Suprapubic skin (tissue), 4 donors: ENCODE measurements at regions not wholly inside any gene's neighbourhood (a gene's known extent, or its start where the extent isn't known, plus 50 kb on each side); places are given as distances from the start of the nearest gene placed in this dataset.

Experiments used
- DNase-seq, 2 donors: peaks; one replicate each; pipeline ENCODE4 v3.0.0-alpha.2; 2019; ENCODE audit warnings: low spot score in 2 of 2
- H3K27ac ChIP-seq: fragments of 200-600 bp; sonication (generic); one replicate; pipeline ENCODE4 v1.5.1; 2019
- H3K27me3 ChIP-seq: fragments of 200-600 bp; sonication (generic); one replicate; pipeline ENCODE4 v1.5.1; 2019
- H3K36me3 ChIP-seq: fragments of 200-600 bp; sonication (generic); one replicate; pipeline ENCODE4 v1.5.1; 2019
- H3K4me1 ChIP-seq: fragments of 200-600 bp; sonication (generic); one replicate; pipeline ENCODE4 v1.5.1; 2019
- H3K4me3 ChIP-seq: fragments of 200-600 bp; sonication (generic); one replicate; pipeline ENCODE4 v1.5.1; 2019; ENCODE audit warnings: mild to moderate bottlenecking
- H3K9me3 ChIP-seq: fragments of 200-600 bp; sonication (generic); one replicate; pipeline ENCODE4 v1.5.1; 2019
- EP300 ChIP-seq: sonication (generic); formaldehyde crosslinking; IDR thresholded peaks from one replicate; pipeline ENCODE4 v1.6.1; 2017; ENCODE audit warnings: antibody characterized with exemption
- POLR2A ChIP-seq, 2 donors: fragments of 450-650 bp; IDR thresholded peaks; one replicate each; pipeline ENCODE4 v1.6.1; 2017; ENCODE audit warnings: antibody characterized with exemption in 2 of 2, mild to moderate bottlenecking in 2 of 2, moderate library complexity in 2 of 2
- POLR2AphosphoS5 ChIP-seq, 3 donors: sonication (generic); formaldehyde crosslinking; IDR thresholded peaks; one replicate each; pipeline ENCODE4 v1.6.1; 2017; ENCODE audit warnings: antibody characterized with exemption in 3 of 3
- WGBS: methylation state at CpG from one replicate; pipeline ENCODE4 v1.1.5; 2018; 5-methylcytosine and 5-hydroxymethylcytosine counted together
- TF ChIP-seq, protein P1 (sequence below), 2 donors: fragments of 200-600 bp in 1 of 2; fragments of 450-650 bp in 1 of 2; sonication (generic) in 1 of 2; IDR thresholded peaks; one replicate each; pipeline ENCODE4 v1.5.1; 2016 to 2019; ENCODE audit warnings: antibody characterized with exemption in 2 of 2, mild to moderate bottlenecking in 1 of 2, moderate library complexity in 1 of 2

DNA sequence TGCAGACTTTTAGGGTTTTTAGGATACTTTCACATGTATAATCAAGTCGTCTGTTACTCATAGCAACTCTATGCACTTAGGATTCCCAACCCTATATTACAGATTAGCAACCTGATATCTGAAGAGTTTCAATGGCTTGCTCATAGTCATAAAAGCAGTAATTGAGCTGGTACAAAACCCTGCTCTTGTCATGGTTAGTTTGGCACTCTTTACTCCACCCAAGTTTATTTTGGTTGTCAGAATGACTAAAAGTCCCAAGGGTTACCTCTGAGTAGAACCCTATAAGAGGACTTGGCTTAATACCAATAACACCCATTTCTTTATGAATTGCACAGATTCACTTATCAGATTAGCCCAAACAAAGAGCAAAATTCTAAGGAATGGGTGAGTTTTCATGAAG, 550.6 kb downstream of the SOX6 start:
- 80% methylated on average over 1 of the region's 1 CpG for WGBS
- no peak for TF ChIP-seq POLR2A (IDR thresholded peaks at IDR 0.05)
- TF ChIP-seq EP300 = no peak
- no peak for TF ChIP-seq POLR2AphosphoS5 (IDR thresholded peaks at IDR 0.05)
- TF ChIP-seq, protein P1, sequence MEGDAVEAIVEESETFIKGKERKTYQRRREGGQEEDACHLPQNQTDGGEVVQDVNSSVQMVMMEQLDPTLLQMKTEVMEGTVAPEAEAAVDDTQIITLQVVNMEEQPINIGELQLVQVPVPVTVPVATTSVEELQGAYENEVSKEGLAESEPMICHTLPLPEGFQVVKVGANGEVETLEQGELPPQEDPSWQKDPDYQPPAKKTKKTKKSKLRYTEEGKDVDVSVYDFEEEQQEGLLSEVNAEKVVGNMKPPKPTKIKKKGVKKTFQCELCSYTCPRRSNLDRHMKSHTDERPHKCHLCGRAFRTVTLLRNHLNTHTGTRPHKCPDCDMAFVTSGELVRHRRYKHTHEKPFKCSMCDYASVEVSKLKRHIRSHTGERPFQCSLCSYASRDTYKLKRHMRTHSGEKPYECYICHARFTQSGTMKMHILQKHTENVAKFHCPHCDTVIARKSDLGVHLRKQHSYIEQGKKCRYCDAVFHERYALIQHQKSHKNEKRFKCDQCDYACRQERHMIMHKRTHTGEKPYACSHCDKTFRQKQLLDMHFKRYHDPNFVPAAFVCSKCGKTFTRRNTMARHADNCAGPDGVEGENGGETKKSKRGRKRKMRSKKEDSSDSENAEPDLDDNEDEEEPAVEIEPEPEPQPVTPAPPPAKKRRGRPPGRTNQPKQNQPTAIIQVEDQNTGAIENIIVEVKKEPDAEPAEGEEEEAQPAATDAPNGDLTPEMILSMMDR (IDR thresholded peaks at IDR 0.05) = no peak
- Histone ChIP-seq H3K4me3 (no peak overlapping the region), H3K4me1 (no peaks in the 10 kb centered on the region), H3K9me3 (no peaks in the 10 kb centered on the region), H3K36me3 (no peaks in the 10 kb centered on the region), H3K27me3 (no peaks in the 10 kb centered on the region), H3K27ac (no peak overlapping the region)
- no peak for DNase-seq

DNA sequence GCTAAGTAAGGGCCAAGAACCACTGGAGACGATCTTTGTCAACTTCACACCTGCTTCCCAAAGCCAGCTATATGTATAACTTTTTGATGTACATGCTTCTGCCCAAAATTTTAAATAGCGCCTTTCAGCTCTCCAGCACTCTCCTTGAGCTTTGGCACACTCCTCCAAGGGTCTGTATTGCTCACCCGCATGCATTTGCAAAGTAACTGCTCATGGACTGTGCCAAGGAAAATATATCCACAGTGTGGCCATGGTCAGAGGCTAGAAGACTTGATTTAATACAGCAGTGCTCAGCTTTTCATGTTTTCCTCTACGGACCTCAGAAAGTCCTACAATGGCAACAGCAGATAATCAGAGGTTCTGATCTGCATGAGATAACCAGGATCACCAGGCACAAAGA, 550.1 kb downstream of the SOX6 start:
- Histone ChIP-seq H3K27ac (no peak overlapping the region), H3K4me1 (no peaks in the 10 kb centered on the region), H3K9me3 (no peaks in the 10 kb centered on the region), H3K36me3 (no peaks in the 10 kb centered on the region), H3K27me3 (no peaks in the 10 kb centered on the region), H3K4me3 (no peak overlapping the region)
- 97% methylated on average over 4 of the region's 4 CpGs for WGBS
- TF ChIP-seq EP300 (no peak), POLR2AphosphoS5 (IDR thresholded peaks at IDR 0.05) (no peak), POLR2A (IDR thresholded peaks at IDR 0.05) (no peak)
- TF ChIP-seq, protein P1 (IDR thresholded peaks at IDR 0.05) = no peak
- no peak for DNase-seq

DNA sequence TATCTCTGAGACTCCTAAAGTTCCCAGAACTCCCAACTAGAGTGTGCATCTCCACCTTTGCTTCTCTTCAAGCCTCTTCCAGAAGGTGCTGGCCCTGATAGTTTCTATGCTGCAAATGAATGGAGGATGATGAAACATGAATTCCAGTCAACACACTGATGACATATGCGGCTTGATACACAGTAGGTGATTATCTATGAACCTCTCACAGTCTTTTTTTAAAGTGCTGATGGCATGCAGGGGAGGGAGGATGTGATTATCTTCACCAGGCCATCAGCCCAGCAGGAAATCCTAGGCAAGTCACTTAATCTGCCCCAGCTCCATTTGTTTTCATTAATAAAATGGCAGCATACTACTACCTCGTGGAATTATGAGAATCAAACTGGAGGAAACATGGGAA, 548.5 kb downstream of the SOX6 start:
- Histone ChIP-seq H3K36me3 (no peaks in the 10 kb centered on the region), H3K4me3 (no peak overlapping the region), H3K9me3 (no peaks in the 10 kb centered on the region), H3K4me1 (no peaks in the 10 kb centered on the region), H3K27me3 (no peaks in the 10 kb centered on the region), H3K27ac (no peak overlapping the region)
- DNase-seq = no peak
- TF ChIP-seq, protein P1 (IDR thresholded peaks at IDR 0.05) = no peak
- TF ChIP-seq POLR2AphosphoS5 (IDR thresholded peaks at IDR 0.05) (no peak), EP300 (no peak), POLR2A (IDR thresholded peaks at IDR 0.05) (no peak)
- 84% methylated on average over 2 of the region's 2 CpGs for WGBS

DNA sequence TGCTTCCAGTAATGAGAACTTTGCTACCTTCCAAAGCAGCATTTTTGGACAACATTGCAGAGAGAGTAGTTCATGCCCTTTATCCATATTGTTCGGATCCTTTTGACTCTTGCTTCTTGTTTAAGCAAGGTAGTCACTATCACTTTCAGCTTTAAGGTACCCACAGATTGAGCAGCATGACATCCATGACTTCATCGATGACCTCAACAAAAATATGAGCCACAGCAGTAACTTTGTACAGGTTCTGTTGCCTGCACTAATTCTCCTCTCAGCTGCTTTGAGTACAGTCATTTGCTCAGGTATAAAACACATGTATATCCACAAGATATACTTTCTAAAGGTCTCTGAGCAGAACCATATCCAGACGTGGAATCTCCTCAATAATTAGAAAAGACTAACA, 546.3 kb downstream of the SOX6 start:
- H3K4me1 ChIP-seq = no peaks in the 10 kb centered on the region
- no peaks in the 10 kb centered on the region for H3K36me3 ChIP-seq
- DNase-seq = no peak
- H3K27me3 ChIP-seq = no peaks in the 10 kb centered on the region
- no peaks in the 10 kb centered on the region for H3K9me3 ChIP-seq
- WGBS = 90% methylated on average over 3 of the region's 3 CpGs
- no peak overlapping the region for H3K27ac ChIP-seq
- TF ChIP-seq, protein P1 (IDR thresholded peaks at IDR 0.05) = no peak
- TF ChIP-seq POLR2A (IDR thresholded peaks at IDR 0.05) (no peak), EP300 (no peak), POLR2AphosphoS5 (IDR thresholded peaks at IDR 0.05) (no peak)
- H3K4me3 ChIP-seq = no peak overlapping the region

DNA sequence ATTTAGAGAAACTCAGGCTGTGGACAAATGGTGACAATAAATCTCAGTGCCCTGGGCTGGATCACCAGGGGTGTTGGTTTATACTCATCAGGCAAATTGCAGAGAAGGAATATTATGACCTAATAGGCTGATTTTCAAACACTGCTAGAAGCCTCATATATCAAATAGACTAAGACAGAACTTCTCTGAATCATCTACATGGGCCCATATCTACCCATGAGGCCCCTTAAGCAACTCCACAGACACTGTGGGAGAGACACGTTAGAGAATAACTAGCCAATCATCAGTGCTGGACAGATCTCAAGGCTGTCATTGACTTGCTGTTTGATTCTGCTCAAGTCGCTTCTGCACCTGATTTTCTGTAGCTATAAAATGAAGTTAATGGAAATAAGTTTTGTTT, 545.8 kb downstream of the SOX6 start:
- no peak overlapping the region for H3K4me3 ChIP-seq
- H3K9me3 ChIP-seq = no peaks in the 10 kb centered on the region
- DNase-seq = no peak
- peaks cover 4% of the 10 kb centered on the region for H3K4me1 ChIP-seq
- TF ChIP-seq EP300 (no peak), POLR2A (IDR thresholded peaks at IDR 0.05) (no peak), POLR2AphosphoS5 (IDR thresholded peaks at IDR 0.05) (no peak)
- TF ChIP-seq, protein P1 (IDR thresholded peaks at IDR 0.05) = no peak
- H3K27ac ChIP-seq = no peak overlapping the region
- no peaks in the 10 kb centered on the region for H3K36me3 ChIP-seq
- WGBS = 68% methylated on average over 2 of the region's 2 CpGs
- no peaks in the 10 kb centered on the region for H3K27me3 ChIP-seq
